Stimulated activated CD4-positive, alpha-beta T cell treated with anti-CD3 and anti-CD28 coated beads, Interleukin-2, amount 100 ng/mL, for 48 hours (primary cell): ENCODE measurements at regions not wholly inside any gene's neighbourhood (a gene's known extent, or its start where the extent isn't known, plus 50 kb on each side); places are given as distances from the start of the nearest gene placed in this dataset.

ENCODE experiments used
- DNase-seq, 2 donors: peaks; one replicate each; pipeline ENCODE4 v3.0.0-alpha.2; 2020

DNA sequence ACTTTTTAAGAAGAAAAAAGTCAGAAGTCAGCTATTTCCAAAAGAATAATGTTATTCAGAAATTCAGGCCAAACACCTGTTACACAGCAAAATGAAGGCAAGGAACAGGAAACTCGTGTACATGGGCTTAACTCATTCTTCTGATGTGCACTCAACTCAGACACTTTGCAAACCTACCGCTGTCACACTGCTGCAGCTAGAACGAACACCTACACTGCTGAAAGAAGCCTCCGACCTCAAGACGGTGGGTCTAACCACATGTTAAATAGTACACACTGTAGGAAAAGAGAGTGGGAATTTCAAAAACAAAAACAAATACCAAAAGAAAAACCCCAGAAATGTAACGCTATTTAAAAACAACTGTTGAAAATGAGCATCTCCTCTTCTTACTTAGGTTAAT lies 384.5 kb downstream of the IRX1 start:
- DNase-seq: no peak

DNA sequence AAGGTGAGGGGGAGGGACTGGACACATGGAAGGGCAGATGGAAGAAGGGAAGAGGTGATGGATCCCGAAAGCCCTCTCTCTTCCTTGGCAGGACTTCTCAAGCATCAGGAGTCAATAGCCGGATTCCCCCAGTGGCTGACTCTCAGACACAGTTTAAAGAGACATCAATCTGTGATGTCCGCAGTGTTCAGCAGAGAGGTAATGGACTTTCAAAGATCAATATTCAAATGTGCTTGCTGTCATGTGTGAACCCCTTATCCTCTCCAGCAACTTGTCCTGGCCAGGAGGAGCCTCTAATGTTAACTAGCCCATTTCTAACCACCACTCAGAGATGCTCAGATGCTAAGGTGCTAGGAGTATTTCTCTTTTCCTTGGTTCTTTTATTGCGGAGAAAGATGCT lies 392.2 kb downstream of the IRX1 start:
- DNase-seq: no peak

- no peak for DNase-seq
Observed at GRCh38 chr5:3993856-3994473, 398.3 kb downstream of the IRX1 start.

DNA sequence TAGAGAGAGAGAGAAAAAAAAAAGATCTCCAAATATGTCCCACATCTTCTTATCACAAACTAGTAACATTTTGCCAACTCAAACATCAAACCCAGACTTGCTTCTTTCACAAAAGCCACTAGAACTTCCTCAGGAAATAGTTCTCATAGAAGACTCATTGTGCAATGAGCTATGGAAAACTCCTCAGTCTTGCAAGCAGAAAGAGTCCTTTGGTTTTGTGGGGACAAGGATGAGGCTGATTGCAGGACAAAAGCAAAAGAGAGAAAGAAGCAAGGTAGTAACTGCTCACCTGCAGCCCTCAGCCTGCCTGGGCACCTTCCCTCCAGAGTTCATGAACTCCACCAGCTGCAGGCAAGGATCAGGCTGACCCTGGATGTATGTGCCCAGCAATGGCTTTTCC lies 399.0 kb downstream of the IRX1 start:
- no peak for DNase-seq

GRCh38 chr5:3995954-3996619 lies 400.5 kb downstream of the IRX1 start:
- no peak for DNase-seq

DNA sequence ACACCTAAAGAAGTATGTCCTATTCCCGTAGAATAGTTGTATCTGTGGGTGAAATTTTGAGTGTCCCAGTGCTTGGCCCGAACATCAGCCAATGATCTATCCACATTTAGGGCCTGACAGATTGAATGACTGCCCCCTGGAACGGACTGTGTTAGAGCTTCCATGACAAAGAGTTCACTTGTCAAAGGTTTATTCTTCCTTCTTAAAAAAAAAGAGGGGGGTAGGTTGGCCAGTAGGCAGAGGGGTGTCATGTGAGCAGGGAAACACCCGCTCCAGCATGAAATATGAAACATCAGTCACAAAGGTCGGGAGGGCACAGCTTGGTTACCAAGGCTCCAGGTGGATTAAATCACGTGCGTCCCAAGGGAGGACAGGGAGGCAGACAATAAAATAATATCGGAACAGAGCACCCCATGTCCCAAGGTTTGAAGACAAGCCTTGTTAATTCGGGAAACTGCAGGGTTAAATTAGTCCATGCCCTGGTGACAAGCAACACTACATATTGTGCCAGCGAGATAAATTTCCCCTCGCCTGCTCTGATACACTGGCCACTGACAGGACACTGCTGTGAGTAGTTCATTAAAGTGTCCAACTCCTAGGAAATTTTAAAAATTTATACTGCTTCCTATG lies 401.2 kb downstream of the IRX1 start:
- no peak for DNase-seq

DNA sequence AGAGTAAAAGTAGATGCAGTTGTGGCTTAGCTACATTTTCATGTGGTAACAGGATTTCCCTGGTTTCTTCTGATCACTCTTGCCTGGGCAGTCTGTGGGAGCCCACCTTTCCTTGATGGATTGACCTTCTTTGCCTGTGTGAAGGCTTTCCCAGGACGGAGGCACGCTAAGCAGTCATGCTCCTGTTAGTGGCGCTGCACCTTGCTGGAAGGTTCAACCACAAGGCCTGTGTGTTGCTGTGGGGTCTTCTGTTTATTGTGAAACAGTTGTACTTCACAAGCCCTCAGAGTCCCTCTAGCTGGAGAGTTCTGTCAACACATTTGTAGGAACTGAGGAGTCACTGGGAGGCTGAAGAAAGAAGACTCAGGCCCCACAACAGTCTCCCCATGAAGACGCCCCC lies 402.0 kb downstream of the IRX1 start:
- no peak for DNase-seq

DNA sequence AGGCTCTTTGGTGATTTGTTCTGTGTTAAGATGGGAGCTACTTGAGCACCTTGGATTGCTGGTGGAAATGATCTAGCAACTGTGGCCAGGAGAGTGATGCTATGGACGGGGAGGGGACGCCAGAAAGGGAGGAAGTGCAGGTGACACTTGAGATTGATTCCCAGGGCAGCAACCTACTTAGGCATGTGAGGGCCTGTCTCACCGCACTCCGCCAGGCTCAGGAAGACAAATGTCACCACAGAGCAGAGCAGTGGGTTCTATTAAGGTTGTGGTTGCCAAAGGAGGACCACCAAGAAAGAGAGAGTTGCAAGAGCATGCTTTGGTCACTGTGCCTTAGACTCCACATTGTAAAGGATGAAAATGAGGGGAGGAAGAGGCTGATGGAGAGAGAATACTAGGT lies 404.3 kb downstream of the IRX1 start:
- DNase-seq: no peak

DNA sequence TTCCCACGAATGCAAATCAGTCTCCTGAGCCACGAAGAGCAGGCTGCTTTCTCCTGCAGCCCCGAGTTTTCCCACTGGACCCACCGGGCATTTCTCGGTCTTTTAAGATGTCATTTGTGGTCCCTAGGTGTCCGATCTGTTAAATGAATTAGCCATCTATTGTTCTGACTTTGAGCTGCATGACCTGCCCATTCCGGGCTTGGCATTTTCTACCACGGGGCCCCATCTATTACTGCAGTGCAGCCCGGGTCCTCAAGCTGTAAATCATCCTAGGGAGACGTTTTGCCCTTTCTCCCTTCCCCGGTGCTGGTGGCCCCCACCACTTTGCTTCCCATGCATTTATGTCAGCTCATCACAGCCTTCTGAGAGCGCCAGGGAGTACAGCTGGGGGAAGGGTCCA lies 405.4 kb downstream of the IRX1 start:
- DNase-seq: no peak

GRCh38 chr5:4001758-4002533 lies 406.3 kb downstream of the IRX1 start:
- DNase-seq: no peak

DNA sequence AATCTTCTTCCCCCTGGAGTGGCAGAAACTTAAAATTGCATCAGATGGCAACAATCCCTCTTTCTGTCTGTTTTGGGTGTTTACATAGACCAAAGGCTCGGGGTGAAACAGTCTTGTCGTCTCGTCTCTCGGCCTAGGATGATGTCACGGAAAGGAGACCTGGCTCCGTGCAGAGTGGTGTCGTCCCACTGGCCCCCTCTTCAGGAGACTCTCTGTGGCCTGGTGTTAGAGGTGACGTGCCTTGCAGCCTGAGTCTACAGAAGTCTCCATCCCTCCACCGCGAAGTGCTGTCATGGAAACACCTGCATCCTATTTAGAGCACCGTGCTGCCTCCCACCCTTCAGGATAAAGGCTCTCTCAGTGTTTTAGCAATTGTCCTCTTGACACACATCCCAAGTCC lies 409.7 kb downstream of the IRX1 start:
- DNase-seq: no peak

DNA sequence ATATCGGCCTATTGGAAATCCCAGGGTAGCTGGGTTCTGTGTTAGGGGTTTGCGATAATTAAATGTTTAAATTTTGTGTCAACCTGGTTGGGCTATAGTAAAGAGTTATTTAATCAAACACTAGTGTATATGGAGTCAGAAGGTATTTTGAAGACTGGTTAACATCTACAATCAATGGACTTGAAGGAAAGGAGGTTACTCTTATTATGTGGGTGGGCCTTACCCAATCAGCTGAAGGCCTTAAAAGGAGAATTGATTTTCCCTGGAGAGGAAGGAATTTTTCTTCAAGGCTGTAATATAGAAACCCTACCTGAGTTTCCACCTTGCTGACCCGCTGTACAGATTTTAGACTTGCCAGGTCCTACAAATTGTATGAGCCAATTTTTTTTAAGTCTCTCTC lies 411.4 kb downstream of the IRX1 start:
- no peak for DNase-seq

DNA sequence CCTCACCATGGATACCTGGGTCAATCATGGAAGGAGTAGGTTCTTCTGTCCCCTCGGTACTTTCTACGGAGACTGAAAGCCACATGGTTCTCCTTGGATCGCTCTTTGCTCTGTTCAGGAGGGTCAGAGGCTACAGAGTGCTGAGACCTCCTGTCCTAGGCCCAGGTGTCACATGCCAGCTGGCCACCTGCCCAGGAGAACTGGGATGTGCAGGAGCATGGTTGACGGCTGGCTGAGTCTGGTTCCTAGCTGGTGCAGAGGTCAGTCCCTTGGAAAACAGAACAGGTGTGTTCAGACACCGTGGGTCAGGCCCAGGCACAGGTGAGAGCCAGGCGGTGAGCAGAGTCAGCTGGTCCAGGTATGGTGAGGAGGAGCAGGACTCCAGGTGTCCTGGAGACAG lies 416.3 kb downstream of the IRX1 start:
- DNase-seq: no peak

- no peak for DNase-seq
Observed at GRCh38 chr5:4013106-4013898, 417.7 kb downstream of the IRX1 start.

- no peak for DNase-seq
Observed at GRCh38 chr5:4015709-4016108, 420.1 kb downstream of the IRX1 start.

- DNase-seq: no peak
Observed at GRCh38 chr5:4017076-4017803, 421.6 kb downstream of the IRX1 start.

DNA sequence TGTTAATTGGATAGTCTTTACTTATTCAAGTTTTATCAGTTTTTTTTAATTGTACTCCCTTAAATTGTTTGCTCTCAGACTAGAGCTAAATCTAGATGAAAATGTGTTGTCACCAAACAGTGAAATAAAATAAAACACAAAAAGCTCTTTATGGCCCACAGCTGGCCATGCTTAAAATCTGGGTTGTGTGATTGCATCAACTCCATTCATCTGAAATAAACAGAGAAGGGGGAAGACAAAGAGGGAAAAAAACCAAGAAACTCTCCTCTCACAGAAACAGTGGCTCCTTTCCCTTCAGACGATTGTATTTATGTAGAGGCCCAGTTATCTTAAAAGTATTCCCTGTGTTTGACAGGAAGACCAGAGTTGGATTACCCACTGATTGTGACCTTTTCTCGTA lies 422.4 kb downstream of the IRX1 start:
- DNase-seq: no peak

- DNase-seq: no peak
Observed at GRCh38 chr5:4019009-4019769, 423.6 kb downstream of the IRX1 start.

GRCh38 chr5:4019841-4020240 lies 424.2 kb downstream of the IRX1 start:
- no peak for DNase-seq

DNA sequence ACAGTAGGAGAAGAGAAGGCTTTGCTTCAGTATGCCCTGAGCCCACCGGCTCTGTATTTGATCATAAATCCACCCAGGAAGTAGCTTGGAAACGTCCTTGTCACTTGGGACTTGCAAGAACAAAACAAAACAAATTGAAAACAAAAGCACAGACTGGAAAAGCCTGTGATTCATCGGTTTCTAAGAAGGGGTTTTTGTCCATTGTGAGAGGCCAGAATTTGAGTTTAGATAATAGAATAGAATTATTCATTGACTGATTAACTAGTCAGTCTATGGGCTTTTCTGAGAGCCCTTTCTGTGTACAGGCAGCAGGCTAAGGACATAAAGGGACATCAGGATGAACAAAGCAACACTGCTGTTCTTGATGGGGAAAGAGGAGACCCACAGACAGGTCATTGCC lies 424.8 kb downstream of the IRX1 start:
- no peak for DNase-seq

DNA sequence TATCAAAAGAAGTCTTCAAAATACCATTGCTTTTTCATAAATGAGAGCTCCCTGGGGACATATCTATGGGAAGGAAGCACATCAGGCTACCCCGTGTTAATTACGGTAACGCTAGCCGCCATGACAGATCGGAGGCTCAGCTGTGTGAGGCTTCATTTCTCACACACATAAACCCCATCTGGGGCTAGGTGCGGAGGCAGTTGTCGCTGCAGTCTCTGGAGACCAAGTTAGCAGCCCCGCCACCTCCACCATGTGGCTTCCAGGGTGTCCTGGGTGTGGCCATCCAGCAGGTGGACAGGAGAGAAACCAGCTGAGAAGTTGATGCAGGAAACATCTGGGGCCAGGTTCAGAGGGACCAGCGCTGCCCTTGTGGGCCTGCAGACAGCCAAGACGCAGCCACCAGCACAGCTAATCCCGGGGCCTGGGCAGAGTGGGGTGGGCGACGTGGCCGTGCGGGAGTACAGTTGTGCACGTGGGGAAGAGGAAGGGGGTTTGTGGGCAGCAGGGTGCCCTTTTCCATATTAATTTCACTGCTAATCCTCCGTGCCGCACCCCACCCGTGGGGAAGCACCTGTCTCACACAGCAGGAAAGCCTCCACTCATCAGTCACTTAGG lies 426.5 kb downstream of the IRX1 start:
- DNase-seq: no peak
